HL-60 (cell line): ENCODE measurements at regions not wholly inside any gene's neighbourhood (a gene's known extent, or its start where the extent isn't known, plus 50 kb on each side); places are given as distances from the start of the nearest gene placed in this dataset.

Source experiments
- DNase-seq, 2 experiments: peaks; one replicate each; pipeline ENCODE4 v3.0.0-alpha.2; 2010 to 2020; ENCODE audit warnings: low read depth in 1 of 2, low spot score in 1 of 2
- H3K27ac ChIP-seq: fragments of 250-450 bp; sonication (Bioruptor Pico); replicated peaks from 2 replicates; pipeline ENCODE4 v1.5.1; 2020; ENCODE audit warnings: mild to moderate bottlenecking, moderate library complexity
- H3K27me3 ChIP-seq: fragments of 250-450 bp; sonication (Bioruptor Pico); 2 replicates; pipeline ENCODE4 v1.5.1; 2021; ENCODE audit warnings: mild to moderate bottlenecking, moderate library complexity; ENCODE audit not compliant: insufficient read depth, poor library complexity, severe bottlenecking
- H3K4me3 ChIP-seq: replicated peaks from 2 replicates; pipeline ENCODE4 v1.5.1; 2011; ENCODE audit warnings: mild to moderate bottlenecking, control low read depth, low read length; ENCODE audit not compliant: insufficient read depth
- GABPA ChIP-seq: IDR thresholded peaks from 2 replicates; pipeline ENCODE4 v1.6.1; 2012; ENCODE audit warnings: low read depth
- POLR2AphosphoS5 ChIP-seq: IDR thresholded peaks from 2 replicates; pipeline ENCODE4 v1.6.1; 2012; ENCODE audit warnings: low read depth
- SPI1 ChIP-seq: IDR thresholded peaks from 2 replicates; pipeline ENCODE4 v1.6.1; 2012; ENCODE audit warnings: low read depth, mild to moderate bottlenecking, borderline replicate concordance
- TF ChIP-seq, protein P1 (sequence below): IDR thresholded peaks from one replicate; pipeline ENCODE4 v1.5.1; 2011; ENCODE audit warnings: low read length, control low read depth, inconsistent platforms; ENCODE audit not compliant: insufficient read depth
- TF ChIP-seq, protein P2 (sequence below): IDR thresholded peaks from 2 replicates; pipeline ENCODE4 v1.6.1; 2012; ENCODE audit warnings: low read depth; ENCODE audit not compliant: insufficient replicate concordance

DNA sequence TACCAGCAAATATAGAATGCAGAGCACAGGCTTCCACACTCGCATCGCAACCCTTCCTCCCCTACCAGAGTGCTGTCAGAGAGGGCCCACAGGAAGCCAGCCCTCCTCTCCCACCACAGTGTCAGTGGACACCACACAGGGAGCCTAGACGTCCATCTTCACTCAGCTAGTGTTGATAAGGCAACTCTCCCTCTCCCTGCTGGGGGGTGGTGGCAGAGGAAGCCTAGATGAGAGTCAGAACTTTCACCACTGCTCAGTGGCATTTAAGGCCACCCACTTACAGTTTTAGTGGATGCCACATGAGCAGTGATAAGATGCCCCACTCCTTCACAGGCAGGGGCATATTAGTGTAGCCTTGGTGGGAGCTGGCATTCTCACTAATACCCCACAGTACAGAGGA lies 109.8 kb upstream of the UBE3A start:
- no peaks in the 10 kb centered on the region for H3K27me3 ChIP-seq
- no peak overlapping the region for H3K27ac ChIP-seq
- no peak overlapping the region for H3K4me3 ChIP-seq
- no peak for TF ChIP-seq POLR2AphosphoS5
- TF ChIP-seq GABPA = no peak
- TF ChIP-seq, protein P1, sequence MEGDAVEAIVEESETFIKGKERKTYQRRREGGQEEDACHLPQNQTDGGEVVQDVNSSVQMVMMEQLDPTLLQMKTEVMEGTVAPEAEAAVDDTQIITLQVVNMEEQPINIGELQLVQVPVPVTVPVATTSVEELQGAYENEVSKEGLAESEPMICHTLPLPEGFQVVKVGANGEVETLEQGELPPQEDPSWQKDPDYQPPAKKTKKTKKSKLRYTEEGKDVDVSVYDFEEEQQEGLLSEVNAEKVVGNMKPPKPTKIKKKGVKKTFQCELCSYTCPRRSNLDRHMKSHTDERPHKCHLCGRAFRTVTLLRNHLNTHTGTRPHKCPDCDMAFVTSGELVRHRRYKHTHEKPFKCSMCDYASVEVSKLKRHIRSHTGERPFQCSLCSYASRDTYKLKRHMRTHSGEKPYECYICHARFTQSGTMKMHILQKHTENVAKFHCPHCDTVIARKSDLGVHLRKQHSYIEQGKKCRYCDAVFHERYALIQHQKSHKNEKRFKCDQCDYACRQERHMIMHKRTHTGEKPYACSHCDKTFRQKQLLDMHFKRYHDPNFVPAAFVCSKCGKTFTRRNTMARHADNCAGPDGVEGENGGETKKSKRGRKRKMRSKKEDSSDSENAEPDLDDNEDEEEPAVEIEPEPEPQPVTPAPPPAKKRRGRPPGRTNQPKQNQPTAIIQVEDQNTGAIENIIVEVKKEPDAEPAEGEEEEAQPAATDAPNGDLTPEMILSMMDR = no peak
- TF ChIP-seq, protein P2, sequence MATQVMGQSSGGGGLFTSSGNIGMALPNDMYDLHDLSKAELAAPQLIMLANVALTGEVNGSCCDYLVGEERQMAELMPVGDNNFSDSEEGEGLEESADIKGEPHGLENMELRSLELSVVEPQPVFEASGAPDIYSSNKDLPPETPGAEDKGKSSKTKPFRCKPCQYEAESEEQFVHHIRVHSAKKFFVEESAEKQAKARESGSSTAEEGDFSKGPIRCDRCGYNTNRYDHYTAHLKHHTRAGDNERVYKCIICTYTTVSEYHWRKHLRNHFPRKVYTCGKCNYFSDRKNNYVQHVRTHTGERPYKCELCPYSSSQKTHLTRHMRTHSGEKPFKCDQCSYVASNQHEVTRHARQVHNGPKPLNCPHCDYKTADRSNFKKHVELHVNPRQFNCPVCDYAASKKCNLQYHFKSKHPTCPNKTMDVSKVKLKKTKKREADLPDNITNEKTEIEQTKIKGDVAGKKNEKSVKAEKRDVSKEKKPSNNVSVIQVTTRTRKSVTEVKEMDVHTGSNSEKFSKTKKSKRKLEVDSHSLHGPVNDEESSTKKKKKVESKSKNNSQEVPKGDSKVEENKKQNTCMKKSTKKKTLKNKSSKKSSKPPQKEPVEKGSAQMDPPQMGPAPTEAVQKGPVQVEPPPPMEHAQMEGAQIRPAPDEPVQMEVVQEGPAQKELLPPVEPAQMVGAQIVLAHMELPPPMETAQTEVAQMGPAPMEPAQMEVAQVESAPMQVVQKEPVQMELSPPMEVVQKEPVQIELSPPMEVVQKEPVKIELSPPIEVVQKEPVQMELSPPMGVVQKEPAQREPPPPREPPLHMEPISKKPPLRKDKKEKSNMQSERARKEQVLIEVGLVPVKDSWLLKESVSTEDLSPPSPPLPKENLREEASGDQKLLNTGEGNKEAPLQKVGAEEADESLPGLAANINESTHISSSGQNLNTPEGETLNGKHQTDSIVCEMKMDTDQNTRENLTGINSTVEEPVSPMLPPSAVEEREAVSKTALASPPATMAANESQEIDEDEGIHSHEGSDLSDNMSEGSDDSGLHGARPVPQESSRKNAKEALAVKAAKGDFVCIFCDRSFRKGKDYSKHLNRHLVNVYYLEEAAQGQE = no peak
- TF ChIP-seq SPI1 = no peak
- DNase-seq = no peak

DNA sequence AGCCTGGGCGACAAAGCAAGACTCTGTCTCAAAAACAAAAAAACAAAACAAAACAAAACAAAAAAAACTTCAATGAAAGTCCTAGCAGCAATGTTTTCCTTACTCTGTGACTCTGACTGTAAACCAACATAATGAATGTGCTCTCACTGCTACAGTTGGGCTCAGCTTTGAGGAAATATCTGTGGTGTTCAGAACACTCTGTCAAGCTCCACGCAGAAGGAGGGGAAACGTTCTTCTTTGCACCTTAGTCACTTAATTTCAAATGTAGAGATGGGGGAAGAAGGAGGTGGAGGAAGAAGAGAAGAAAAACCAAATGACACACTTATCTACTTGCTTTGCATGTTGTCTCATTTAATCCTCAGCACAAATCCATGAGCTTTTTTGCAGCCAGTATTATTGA lies 107.1 kb upstream of the UBE3A start:
- Histone ChIP-seq H3K4me3 (no peak overlapping the region), H3K27me3 (no peaks in the 10 kb centered on the region), H3K27ac (no peak overlapping the region)
- no peak for TF ChIP-seq POLR2AphosphoS5
- TF ChIP-seq GABPA = no peak
- TF ChIP-seq, protein P1 = no peak
- TF ChIP-seq SPI1 = no peak
- TF ChIP-seq, protein P2 = no peak
- DNase-seq = no peak

DNA sequence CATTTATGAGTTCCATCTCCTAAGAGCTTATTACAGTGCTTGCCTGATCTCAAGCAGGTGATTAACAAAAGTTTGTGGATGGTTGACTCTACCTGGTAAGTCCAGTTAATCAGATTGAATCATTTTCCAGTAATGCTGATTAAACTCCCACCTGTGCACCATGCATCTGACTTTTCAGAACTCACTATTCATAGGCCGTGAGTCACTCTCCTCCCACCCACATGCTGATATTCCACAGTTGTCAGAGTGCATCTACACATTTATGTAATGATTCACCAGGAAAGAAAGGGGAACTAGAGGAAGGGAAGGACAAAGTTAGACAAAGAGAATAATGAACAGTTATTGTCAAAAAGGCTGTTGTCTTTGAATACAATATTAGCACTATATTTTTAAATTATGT lies 106.2 kb upstream of the UBE3A start:
- Histone ChIP-seq H3K4me3 (no peak overlapping the region), H3K27me3 (no peaks in the 10 kb centered on the region), H3K27ac (no peak overlapping the region)
- no peak for DNase-seq
- TF ChIP-seq SPI1 = no peak
- TF ChIP-seq POLR2AphosphoS5 = no peak
- TF ChIP-seq, protein P1 = no peak
- TF ChIP-seq, protein P2 = no peak
- TF ChIP-seq GABPA = no peak
